GM12865 (cell line): ENCODE measurements at regions not wholly inside any gene's neighbourhood (a gene's known extent, or its start where the extent isn't known, plus 50 kb on each side); places are given as distances from the start of the nearest gene placed in this dataset.
A peak's percentile ranks its signal among the peaks of the same experiment; 100 is the strongest.

ENCODE experiments used
- DNase-seq: peaks from one replicate; pipeline ENCODE4 v3.0.0; 2010; ENCODE audit warnings: low read depth
- H3K4me3 ChIP-seq: 2 replicates; pipeline ENCODE4 v1.5.1; 2011; ENCODE audit warnings: mild to moderate bottlenecking, low read depth, low read length, control low read depth
- CTCF ChIP-seq: IDR thresholded peaks from 2 replicates; pipeline ENCODE4 v1.5.1; 2011; ENCODE audit warnings: low read length, control low read depth, low read depth, inconsistent platforms; ENCODE audit not compliant: insufficient read depth; ENCODE audit errors: missing control alignments

DNA sequence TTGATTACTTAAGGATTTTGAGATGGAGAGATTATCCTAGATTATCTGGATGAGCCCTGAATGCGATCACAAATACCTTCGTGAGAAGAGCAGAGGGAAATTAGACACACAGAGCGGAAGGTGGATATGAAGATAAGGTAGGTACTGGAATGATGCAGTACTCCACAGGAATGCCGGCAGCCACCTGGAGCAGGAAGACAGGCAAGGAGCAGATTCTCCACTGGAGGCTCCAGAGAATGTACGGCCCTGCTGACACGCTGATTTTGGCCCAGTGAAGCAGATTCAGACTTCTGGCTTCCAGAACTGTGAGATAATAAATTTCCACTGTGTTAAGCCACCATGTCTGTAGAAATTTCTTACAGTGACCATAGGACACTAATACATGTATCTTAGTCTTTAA lies 79.4 kb upstream of the PITX2 start:
- TF ChIP-seq CTCF = no peak
- DNase-seq = no peak
- H3K4me3 ChIP-seq = no peak overlapping the region

- no peak overlapping the region for H3K4me3 ChIP-seq
- no peak for TF ChIP-seq CTCF
- peak; percentile 12 for DNase-seq
These were observed 82.0 kb upstream of the PITX2 start for GRCh38 chr4:110704748-110705439.

DNA sequence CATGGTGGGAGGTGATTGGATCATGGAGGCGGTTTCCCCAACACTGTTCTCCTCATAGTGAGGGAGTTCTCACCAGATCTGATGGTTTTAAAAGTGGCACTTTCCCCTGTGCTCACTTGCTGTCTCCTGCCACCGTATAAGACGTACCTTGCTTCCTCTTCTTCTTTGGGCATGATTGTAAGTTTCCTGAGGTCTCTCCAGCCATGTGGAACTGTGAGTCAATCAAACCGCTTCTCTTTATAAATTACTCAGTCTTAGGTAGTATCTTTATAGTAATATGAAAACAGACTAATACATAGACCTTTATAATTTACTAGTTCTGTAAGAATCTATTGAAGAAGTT lies 82.5 kb upstream of the PITX2 start:
- no peak for TF ChIP-seq CTCF
- H3K4me3 ChIP-seq = no peak overlapping the region
- no peak for DNase-seq

DNA sequence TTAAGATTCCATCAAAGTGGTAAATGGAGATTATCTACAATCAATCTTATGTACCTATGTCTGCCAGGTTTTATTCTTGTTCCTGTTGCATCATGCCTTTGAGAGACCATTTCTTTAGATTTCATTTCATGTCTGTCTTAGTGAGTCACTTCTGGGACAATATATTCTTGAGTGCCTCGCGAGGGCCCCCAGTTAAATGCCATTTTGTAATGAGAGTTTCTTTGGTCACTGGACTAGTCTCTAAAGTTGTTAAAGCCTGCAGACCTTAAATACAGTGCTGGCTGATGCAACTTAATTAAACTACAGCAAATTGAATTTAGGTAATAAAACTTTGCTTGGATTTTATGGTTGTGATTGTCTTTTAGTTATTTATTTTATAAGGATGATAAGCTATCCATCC lies 87.2 kb upstream of the PITX2 start:
- no peak for TF ChIP-seq CTCF
- H3K4me3 ChIP-seq = no peak overlapping the region
- DNase-seq = no peak

DNA sequence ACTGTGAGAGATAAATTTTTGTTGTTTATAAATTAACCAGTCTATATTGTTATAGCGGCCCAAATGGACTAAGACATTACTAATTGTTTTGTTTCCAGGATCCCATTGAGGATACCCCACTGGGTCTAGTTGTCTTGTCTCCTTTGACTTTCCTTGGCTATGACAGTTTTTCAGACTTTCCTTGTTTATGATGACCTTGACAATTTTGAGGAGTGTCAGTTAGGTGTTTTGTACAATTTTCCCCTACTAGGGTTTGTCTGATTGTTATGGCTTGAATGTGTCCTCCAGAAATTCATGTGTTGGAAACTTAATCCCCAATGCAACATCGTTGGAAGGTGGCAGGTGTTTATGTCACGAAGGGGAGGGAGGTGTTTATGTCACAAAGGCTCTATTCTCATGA lies 89.6 kb upstream of the PITX2 start:
- no peak for TF ChIP-seq CTCF
- DNase-seq = no peak
- H3K4me3 ChIP-seq = no peak overlapping the region

GRCh38 chr4:110730318-110730717 lies 107.4 kb upstream of the PITX2 start:
- H3K4me3 ChIP-seq = no peak overlapping the region
- no peak for TF ChIP-seq CTCF
- no peak for DNase-seq

- no peak overlapping the region for H3K4me3 ChIP-seq
- no peak for DNase-seq
- no peak for TF ChIP-seq CTCF
These were observed 111.0 kb upstream of the PITX2 start for GRCh38 chr4:110733901-110734300.
